Islet of Langerhans (tissue), 1 donor: ENCODE measurements at regions not wholly inside any gene's neighbourhood (a gene's known extent, or its start where the extent isn't known, plus 50 kb on each side); places are given as distances from the start of the nearest gene placed in this dataset.

Experiments
- FAIRE-seq: peaks from one replicate; lab custom pipeline; 2011; peaks lifted over from hg19 to GRCh38; lab: Jason Lieb, UNC

GRCh38 chr1:188343914-188344313 is 1515.2 kb downstream of the PLA2G4A start:
- FAIRE-seq: no peak

- no peak for FAIRE-seq
These were observed 1521.4 kb downstream of the PLA2G4A start for GRCh38 chr1:188350104-188350503.

- no peak for FAIRE-seq
These were observed 1526.3 kb downstream of the PLA2G4A start for GRCh38 chr1:188355082-188355481.

GRCh38 chr1:188355847-188356246 is 1527.1 kb downstream of the PLA2G4A start:
- no peak for FAIRE-seq

- no peak for FAIRE-seq
These were observed 1530.6 kb downstream of the PLA2G4A start for GRCh38 chr1:188359315-188359714.

- FAIRE-seq: no peak
These were observed 1535.2 kb downstream of the PLA2G4A start for GRCh38 chr1:188363943-188364342.

GRCh38 chr1:188364927-188365449 is 1536.2 kb downstream of the PLA2G4A start:
- FAIRE-seq: no peak

GRCh38 chr1:188365874-188366273 is 1537.1 kb downstream of the PLA2G4A start:
- FAIRE-seq: no peak

GRCh38 chr1:188367661-188368060 is 1538.9 kb downstream of the PLA2G4A start:
- no peak for FAIRE-seq

GRCh38 chr1:188371295-188371806 is 1542.6 kb downstream of the PLA2G4A start:
- FAIRE-seq: no peak

- no peak for FAIRE-seq
These were observed 1544.1 kb downstream of the PLA2G4A start for GRCh38 chr1:188372821-188373220.

- FAIRE-seq: no peak
These were observed 1554.1 kb downstream of the PLA2G4A start for GRCh38 chr1:188382851-188383250.

- no peak for FAIRE-seq
These were observed 1557.4 kb downstream of the PLA2G4A start for GRCh38 chr1:188386161-188386560.

GRCh38 chr1:188386666-188387065 is 1557.9 kb downstream of the PLA2G4A start:
- FAIRE-seq: no peak

GRCh38 chr1:188394677-188395076 is 1565.9 kb downstream of the PLA2G4A start:
- no peak for FAIRE-seq

- FAIRE-seq: no peak
These were observed 1568.8 kb downstream of the PLA2G4A start for GRCh38 chr1:188397521-188397920.

- no peak for FAIRE-seq
These were observed 1574.2 kb downstream of the PLA2G4A start for GRCh38 chr1:188402986-188403385.

- no peak for FAIRE-seq
These were observed 1577.9 kb downstream of the PLA2G4A start for GRCh38 chr1:188406636-188407035.

- no peak for FAIRE-seq
These were observed 1591.4 kb downstream of the PLA2G4A start for GRCh38 chr1:188420177-188420576.

- FAIRE-seq: no peak
These were observed 1594.3 kb downstream of the PLA2G4A start for GRCh38 chr1:188423073-188423472.

- no peak for FAIRE-seq
These were observed 1595.4 kb downstream of the PLA2G4A start for GRCh38 chr1:188424176-188424575.

- FAIRE-seq: no peak
These were observed 1596.9 kb downstream of the PLA2G4A start for GRCh38 chr1:188425687-188426086.

- no peak for FAIRE-seq
These were observed 1597.8 kb downstream of the PLA2G4A start for GRCh38 chr1:188426561-188426960.

- no peak for FAIRE-seq
These were observed 1598.9 kb downstream of the PLA2G4A start for GRCh38 chr1:188427642-188428041.

- no peak for FAIRE-seq
These were observed 1600.6 kb downstream of the PLA2G4A start for GRCh38 chr1:188429386-188429785.
